Astrocyte (in vitro differentiated cells and primary cell): ENCODE measurements at regions not wholly inside any gene's neighbourhood (a gene's known extent, or its start where the extent isn't known, plus 50 kb on each side); places are given as distances from the start of the nearest gene placed in this dataset.

Experiments
- DNase-seq: peaks from one replicate; pipeline ENCODE4 v3.0.0-alpha.2; 2010; ENCODE audit warnings: low read depth
- FAIRE-seq: peaks from 2 replicates; lab custom pipeline; 2011; peaks lifted over from hg19 to GRCh38; lab: Jason Lieb, UNC
- H2AFZ ChIP-seq: 2 replicates; pipeline ENCODE4 v1.6.0; 2012; ENCODE audit warnings: low read depth, low read length, inconsistent platforms
- H3K27ac ChIP-seq: 2 replicates; pipeline ENCODE4 v1.5.1; 2011; ENCODE audit warnings: low read depth, low read length, inconsistent platforms
- H3K27me3 ChIP-seq: 2 replicates; pipeline ENCODE4 v1.6.0; 2011; ENCODE audit warnings: low read length, inconsistent platforms; ENCODE audit not compliant: insufficient read depth
- H3K36me3 ChIP-seq: 2 replicates; pipeline ENCODE4 v1.5.1; 2011; ENCODE audit warnings: low read length, inconsistent platforms; ENCODE audit not compliant: insufficient read depth
- H3K4me1 ChIP-seq: 2 replicates; pipeline ENCODE4 v1.5.1; 2011; ENCODE audit warnings: low read length, inconsistent platforms; ENCODE audit not compliant: insufficient read depth
- H3K4me2 ChIP-seq: 2 replicates; pipeline ENCODE4 v1.6.0; 2012; ENCODE audit warnings: low read length, inconsistent platforms
- H3K4me3 ChIP-seq: 2 replicates; pipeline ENCODE4 v1.5.1; 2011; ENCODE audit warnings: low read depth, mild to moderate bottlenecking, low read length, inconsistent platforms; ENCODE audit not compliant: insufficient read depth
- H3K79me2 ChIP-seq: 2 replicates; pipeline ENCODE4 v1.6.0; 2012; ENCODE audit warnings: mild to moderate bottlenecking, low read length, inconsistent platforms; ENCODE audit not compliant: insufficient read depth
- H3K9ac ChIP-seq: 2 replicates; pipeline ENCODE4 v1.6.0; 2012; ENCODE audit warnings: mild to moderate bottlenecking, low read length, inconsistent platforms
- H3K9me3 ChIP-seq: 2 replicates; pipeline ENCODE4 v1.5.1; 2012; ENCODE audit warnings: low read depth, mild to moderate bottlenecking, low read length, inconsistent platforms; ENCODE audit not compliant: insufficient read depth
- H4K20me1 ChIP-seq: 2 replicates; pipeline ENCODE4 v1.6.0; 2012; ENCODE audit warnings: low read length, inconsistent platforms; ENCODE audit not compliant: insufficient read depth
- H3K27ac Mint-ChIP-seq: one replicate; pipeline ENCODE4 v1.8.0; 2021; ENCODE audit warnings: mild to moderate bottlenecking, mixed read lengths; ENCODE audit not compliant: unreplicated experiment
- H3K27me3 Mint-ChIP-seq: one replicate; pipeline ENCODE4 v1.8.0; 2021; ENCODE audit warnings: low read depth, mixed read lengths; ENCODE audit not compliant: unreplicated experiment
- H3K36me3 Mint-ChIP-seq: one replicate; pipeline ENCODE4 v1.8.0; 2021; ENCODE audit warnings: low read depth, mixed read lengths; ENCODE audit not compliant: unreplicated experiment
- H3K4me1 Mint-ChIP-seq: one replicate; pipeline ENCODE4 v1.8.0; 2021; ENCODE audit warnings: low read depth, mixed read lengths; ENCODE audit not compliant: unreplicated experiment
- H3K4me3 Mint-ChIP-seq: one replicate; pipeline ENCODE4 v1.8.0; 2021; ENCODE audit warnings: mild to moderate bottlenecking, moderate library complexity, mixed read lengths; ENCODE audit not compliant: unreplicated experiment
- H3K9me3 Mint-ChIP-seq: one replicate; pipeline ENCODE4 v1.8.0; 2021; ENCODE audit warnings: mild to moderate bottlenecking, mixed read lengths; ENCODE audit not compliant: unreplicated experiment
- CTCF ChIP-seq: IDR thresholded peaks from 2 replicates; pipeline ENCODE4 v1.5.1; 2011; ENCODE audit warnings: low read depth, mild to moderate bottlenecking, inconsistent platforms, low read length, moderate library complexity; ENCODE audit not compliant: insufficient read depth
- EZH2 ChIP-seq: IDR thresholded peaks from 2 replicates; pipeline ENCODE4 v1.6.1; 2012; ENCODE audit warnings: mild to moderate bottlenecking, low read length, inconsistent platforms; ENCODE audit not compliant: insufficient read depth

GRCh38 chr1:11345971-11346715, 73.1 kb downstream of the UBIAD1 start:
- Histone ChIP-seq H3K79me2 (no peaks in the 10 kb centered on the region), H3K9me3 (peaks cover 4% of the 10 kb centered on the region), H3K36me3 (no peaks in the 10 kb centered on the region), H3K9ac (no peak overlapping the region), H3K4me2 (no peak overlapping the region), H2AFZ (no peak overlapping the region), H3K27me3 (peaks cover 18% of the 10 kb centered on the region), H3K4me1 (no peaks in the 10 kb centered on the region), H3K27ac (no peak overlapping the region), H4K20me1 (no peaks in the 10 kb centered on the region), H3K4me3 (no peak overlapping the region)
- no peak overlapping the region for H3K27ac Mint-ChIP-seq
- H3K4me3 Mint-ChIP-seq, result no peak overlapping the region
- H3K9me3 Mint-ChIP-seq, result peaks cover 40% of the 10 kb centered on the region
- DNase-seq, result no peak
- H3K36me3 Mint-ChIP-seq, result no peaks in the 10 kb centered on the region
- FAIRE-seq, result no peak
- no peaks in the 10 kb centered on the region for H3K4me1 Mint-ChIP-seq
- H3K27me3 Mint-ChIP-seq, result peaks cover 31% of the 10 kb centered on the region
- TF ChIP-seq CTCF (no peak), EZH2 (no peak)

GRCh38 chr1:11350265-11350664, 77.3 kb downstream of the UBIAD1 start:
- Mint-ChIP-seq H3K36me3 (no peaks in the 10 kb centered on the region), H3K4me1 (no peaks in the 10 kb centered on the region)
- H3K9ac ChIP-seq, result no peak overlapping the region

GRCh38 chr1:11352058-11352715, 79.2 kb downstream of the UBIAD1 start:
- Mint-ChIP-seq H3K4me1 (no peaks in the 10 kb centered on the region), H3K27me3 (peaks cover 36% of the 10 kb centered on the region)
- FAIRE-seq, result no peak

More at GRCh38 chr1:11350265-11350664, 77.3 kb downstream of the UBIAD1 start:
- H3K9me3 Mint-ChIP-seq, result peaks cover 50% of the 10 kb centered on the region
- Histone ChIP-seq H4K20me1 (no peaks in the 10 kb centered on the region), H3K4me1 (no peaks in the 10 kb centered on the region), H2AFZ (no peak overlapping the region), H3K27me3 (peaks cover 10% of the 10 kb centered on the region), H3K79me2 (no peaks in the 10 kb centered on the region), H3K27ac (no peak overlapping the region), H3K36me3 (no peaks in the 10 kb centered on the region), H3K4me2 (no peak overlapping the region), H3K9me3 (peaks cover 4% of the 10 kb centered on the region), H3K4me3 (no peak overlapping the region)
- no peak overlapping the region for H3K4me3 Mint-ChIP-seq
- FAIRE-seq (no peak), DNase-seq (no peak)
- TF ChIP-seq EZH2, result no peak
- H3K27me3 Mint-ChIP-seq, result peaks cover 31% of the 10 kb centered on the region
- H3K27ac Mint-ChIP-seq, result no peak overlapping the region

More at GRCh38 chr1:11352058-11352715, 79.2 kb downstream of the UBIAD1 start:
- TF ChIP-seq EZH2, result no peak
- no peak for TF ChIP-seq CTCF
- H3K4me3 ChIP-seq, result no peak overlapping the region
- no peak overlapping the region for H3K4me3 Mint-ChIP-seq
- peaks cover 4% of the 10 kb centered on the region for H3K9me3 ChIP-seq
- no peak overlapping the region for H3K9ac ChIP-seq
- no peak overlapping the region for H3K4me2 ChIP-seq
- no peaks in the 10 kb centered on the region for H3K79me2 ChIP-seq
- H4K20me1 ChIP-seq, result no peaks in the 10 kb centered on the region
- no peaks in the 10 kb centered on the region for H3K4me1 ChIP-seq
- DNase-seq, result no peak
- H3K27me3 ChIP-seq, result peaks cover 13% of the 10 kb centered on the region
- no peak overlapping the region for H3K27ac ChIP-seq
- H3K9me3 Mint-ChIP-seq, result peaks cover 48% of the 10 kb centered on the region
- H3K27ac Mint-ChIP-seq, result no peak overlapping the region
- H3K36me3 ChIP-seq, result no peaks in the 10 kb centered on the region
- no peak overlapping the region for H2AFZ ChIP-seq
- H3K36me3 Mint-ChIP-seq, result no peaks in the 10 kb centered on the region
